ENCODE measurements at regions not wholly inside any gene's neighbourhood (a gene's known extent, or its start where the extent isn't known, plus 50 kb on each side); places are given as distances from the start of the nearest gene placed in this dataset.

DNA sequence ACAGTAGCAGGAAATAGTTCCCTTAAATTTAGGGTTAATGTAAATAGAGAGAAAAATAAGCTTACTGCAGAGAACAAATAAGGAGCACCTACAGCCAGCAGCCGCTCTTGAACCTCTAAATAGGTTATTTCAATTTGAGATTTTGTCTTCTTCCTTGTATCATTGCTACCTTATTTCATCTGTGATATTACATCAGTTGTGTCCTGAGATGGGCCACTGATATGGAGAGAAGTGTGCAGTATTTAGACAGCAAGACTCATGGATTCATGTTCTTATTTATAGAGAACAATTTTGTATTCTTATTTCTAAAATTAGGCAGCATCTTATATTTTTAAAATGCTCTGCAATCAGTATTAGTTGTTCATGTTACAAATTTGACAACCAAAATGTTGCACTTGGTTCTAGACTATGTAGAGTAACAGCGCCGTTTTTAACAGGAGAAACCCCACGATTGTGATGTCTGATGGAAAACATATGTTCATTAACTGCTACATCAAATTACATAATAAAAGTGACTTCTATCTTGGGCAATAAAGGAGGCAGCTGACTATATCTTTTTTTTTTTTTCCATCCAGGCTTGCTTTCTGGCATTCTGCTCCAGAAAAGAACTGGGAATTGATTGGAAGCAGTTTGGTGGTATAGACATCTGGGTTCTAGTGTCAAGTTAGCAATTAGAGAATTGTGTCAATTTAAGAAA, 117.9 kb downstream of the CAND1 start:
- H4K20me1 ChIP-seq (ENCODE audit: control insufficient read depth, insufficient read depth, low read depth, low read length): no peaks in the 10 kb centered on the region
- no peaks in the 10 kb centered on the region for H3K79me2 ChIP-seq (ENCODE audit: control insufficient read depth, low read length)
- no peak overlapping the region for H3K27ac ChIP-seq (ENCODE audit: low read depth, low read length)
- H3F3A ChIP-seq (ENCODE audit: control insufficient read depth, insufficient read depth): no peaks in the 10 kb centered on the region
- no peak overlapping the region for H3K4me2 ChIP-seq (ENCODE audit: low read length)
- TF ChIP-seq, protein P1, sequence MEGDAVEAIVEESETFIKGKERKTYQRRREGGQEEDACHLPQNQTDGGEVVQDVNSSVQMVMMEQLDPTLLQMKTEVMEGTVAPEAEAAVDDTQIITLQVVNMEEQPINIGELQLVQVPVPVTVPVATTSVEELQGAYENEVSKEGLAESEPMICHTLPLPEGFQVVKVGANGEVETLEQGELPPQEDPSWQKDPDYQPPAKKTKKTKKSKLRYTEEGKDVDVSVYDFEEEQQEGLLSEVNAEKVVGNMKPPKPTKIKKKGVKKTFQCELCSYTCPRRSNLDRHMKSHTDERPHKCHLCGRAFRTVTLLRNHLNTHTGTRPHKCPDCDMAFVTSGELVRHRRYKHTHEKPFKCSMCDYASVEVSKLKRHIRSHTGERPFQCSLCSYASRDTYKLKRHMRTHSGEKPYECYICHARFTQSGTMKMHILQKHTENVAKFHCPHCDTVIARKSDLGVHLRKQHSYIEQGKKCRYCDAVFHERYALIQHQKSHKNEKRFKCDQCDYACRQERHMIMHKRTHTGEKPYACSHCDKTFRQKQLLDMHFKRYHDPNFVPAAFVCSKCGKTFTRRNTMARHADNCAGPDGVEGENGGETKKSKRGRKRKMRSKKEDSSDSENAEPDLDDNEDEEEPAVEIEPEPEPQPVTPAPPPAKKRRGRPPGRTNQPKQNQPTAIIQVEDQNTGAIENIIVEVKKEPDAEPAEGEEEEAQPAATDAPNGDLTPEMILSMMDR (IDR thresholded peaks at IDR 0.05; ENCODE audit: low read depth, low read length, poor library complexity, severe bottlenecking): no peak
- TF ChIP-seq EZH2phosphoT487 (IDR thresholded peaks at IDR 0.05; ENCODE audit: borderline replicate concordance, low read length): no peak
- H3K36me3 ChIP-seq (ENCODE audit: control insufficient read depth, low read length): no peaks in the 10 kb centered on the region
- no peaks in the 10 kb centered on the region for H3K27me3 ChIP-seq (ENCODE audit: control insufficient read depth, low read length)
- H3K4me1 ChIP-seq (ENCODE audit: control insufficient read depth, low read length): no peaks in the 10 kb centered on the region
- H3K9me2 ChIP-seq (replicated peaks; ENCODE audit: control insufficient read depth, low read length): no peaks in the 10 kb centered on the region
- H3K4me3 ChIP-seq (ENCODE audit: low read length): no peak overlapping the region
- no peaks in the 10 kb centered on the region for H3K9me3 ChIP-seq (ENCODE audit: control insufficient read depth, insufficient read depth, low read length)

GRCh38 chr12:67388331-67389138, 119.4 kb downstream of the CAND1 start:
- Histone ChIP-seq H3F3A (ENCODE audit: control insufficient read depth, insufficient read depth) (no peaks in the 10 kb centered on the region), H3K4me3 (ENCODE audit: low read length) (no peak overlapping the region), H3K9me2 (replicated peaks; ENCODE audit: control insufficient read depth, low read length) (no peaks in the 10 kb centered on the region), H3K9me3 (ENCODE audit: control insufficient read depth, insufficient read depth, low read length) (no peaks in the 10 kb centered on the region), H3K36me3 (ENCODE audit: control insufficient read depth, low read length) (no peaks in the 10 kb centered on the region), H3K27ac (ENCODE audit: low read depth, low read length) (no peak overlapping the region), H4K20me1 (ENCODE audit: control insufficient read depth, insufficient read depth, low read depth, low read length) (no peaks in the 10 kb centered on the region), H3K27me3 (ENCODE audit: control insufficient read depth, low read length) (no peaks in the 10 kb centered on the region), H3K4me2 (ENCODE audit: low read length) (no peak overlapping the region), H3K79me2 (ENCODE audit: control insufficient read depth, low read length) (no peaks in the 10 kb centered on the region), H3K4me1 (ENCODE audit: control insufficient read depth, low read length) (no peaks in the 10 kb centered on the region)
- TF ChIP-seq, protein P1 (IDR thresholded peaks at IDR 0.05; ENCODE audit: low read depth, low read length, poor library complexity, severe bottlenecking): no peak
- no peak for TF ChIP-seq EZH2phosphoT487 (IDR thresholded peaks at IDR 0.05; ENCODE audit: borderline replicate concordance, low read length)

GRCh38 chr12:67390273-67390672, 121.1 kb downstream of the CAND1 start:
- no peak overlapping the region for H3K4me2 ChIP-seq (ENCODE audit: low read length)
- H3K9me3 ChIP-seq (ENCODE audit: control insufficient read depth, insufficient read depth, low read length): no peaks in the 10 kb centered on the region
- no peaks in the 10 kb centered on the region for H3K9me2 ChIP-seq (replicated peaks; ENCODE audit: control insufficient read depth, low read length)
- no peak overlapping the region for H3K4me3 ChIP-seq (ENCODE audit: low read length)
- no peaks in the 10 kb centered on the region for H3F3A ChIP-seq (ENCODE audit: control insufficient read depth, insufficient read depth)
- H3K36me3 ChIP-seq (ENCODE audit: control insufficient read depth, low read length): no peaks in the 10 kb centered on the region
- H3K4me1 ChIP-seq (ENCODE audit: control insufficient read depth, low read length): no peaks in the 10 kb centered on the region
- no peaks in the 10 kb centered on the region for H4K20me1 ChIP-seq (ENCODE audit: control insufficient read depth, insufficient read depth, low read depth, low read length)
- no peak overlapping the region for H3K27ac ChIP-seq (ENCODE audit: low read depth, low read length)
- TF ChIP-seq, protein P1 (IDR thresholded peaks at IDR 0.05; ENCODE audit: low read depth, low read length, poor library complexity, severe bottlenecking): no peak
- no peak for TF ChIP-seq EZH2phosphoT487 (IDR thresholded peaks at IDR 0.05; ENCODE audit: borderline replicate concordance, low read length)
- H3K27me3 ChIP-seq (ENCODE audit: control insufficient read depth, low read length): no peaks in the 10 kb centered on the region
- no peaks in the 10 kb centered on the region for H3K79me2 ChIP-seq (ENCODE audit: control insufficient read depth, low read length)
